ENCODE measurements at regions not wholly inside any gene's neighbourhood (a gene's known extent, or its start where the extent isn't known, plus 50 kb on each side); places are given as distances from the start of the nearest gene placed in this dataset.
A peak's percentile ranks its signal among the peaks of the same experiment; 100 is the strongest.

DNA sequence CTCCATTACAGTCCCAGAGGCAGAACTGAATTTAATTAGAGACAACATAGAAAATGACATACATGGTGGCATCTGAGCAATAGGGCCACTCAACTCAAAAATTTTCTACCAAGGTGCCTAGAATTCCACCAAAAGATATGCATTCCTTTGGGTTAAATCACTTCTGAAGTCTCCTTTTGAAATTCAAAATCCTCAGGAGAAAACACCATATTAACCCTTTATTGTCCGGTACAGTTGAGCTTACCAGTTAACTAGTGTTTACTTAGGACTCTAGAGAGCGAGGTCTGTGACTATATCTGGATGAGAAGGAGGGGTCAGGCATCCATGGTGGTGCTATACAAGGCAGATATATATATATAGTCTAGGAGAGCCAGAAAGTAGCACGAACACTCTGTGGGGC is 355.6 kb upstream of the CAMK1G start:
- Histone ChIP-seq H3K27ac (no peak overlapping the region), H3K36me3 (no peaks in the 10 kb centered on the region), H3K4me1 (replicated peaks) (no peaks in the 10 kb centered on the region), H3K9me3 (replicated peaks) (0 out of 2 replicates have a peak, but pooled peaks cover 3% of the 10 kb centered on the region), H3K4me3 (no peak overlapping the region), H3K27me3 (replicated peaks) (0 out of 2 replicates have a peak, but pooled peaks cover 3% of the 10 kb centered on the region)
- DNase-seq (ENCODE audit: low read depth in 1 of 2, low spot score in 2 of 2) = no peak

DNA sequence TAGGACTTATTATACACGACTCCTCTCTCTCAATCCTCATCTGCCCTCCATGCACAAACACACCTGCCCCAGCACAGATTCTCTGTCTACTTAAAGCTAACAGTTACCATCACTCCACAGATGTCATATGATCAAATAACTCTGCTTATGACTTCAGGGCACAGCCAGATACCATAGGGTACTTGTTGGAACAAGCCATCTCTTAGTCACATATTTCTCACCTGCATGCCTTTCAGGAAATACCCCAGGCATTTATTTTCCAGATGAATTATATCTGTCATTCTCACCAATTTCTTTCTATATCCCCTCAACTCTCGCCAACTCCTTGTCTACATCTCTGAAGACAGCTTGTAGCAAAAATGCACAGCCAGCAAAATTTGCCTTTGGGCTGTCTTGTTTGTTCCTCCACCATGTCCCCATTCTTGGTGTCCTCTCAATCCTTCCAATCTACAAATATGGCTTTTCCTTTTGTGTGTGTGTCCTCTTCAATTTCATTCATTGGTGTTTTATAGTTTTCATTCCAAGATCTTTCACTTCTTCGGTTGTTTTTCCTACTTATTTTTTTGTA is 353.9 kb upstream of the CAMK1G start:
- H3K27me3 ChIP-seq (replicated peaks) = 0 out of 2 replicates have a peak, but pooled peaks cover 3% of the 10 kb centered on the region
- no peaks in the 10 kb centered on the region for H3K36me3 ChIP-seq
- no peaks in the 10 kb centered on the region for H3K4me1 ChIP-seq (replicated peaks)
- DNase-seq (ENCODE audit: low read depth in 1 of 2, low spot score in 2 of 2) = no peak
- H3K9me3 ChIP-seq (replicated peaks) = 0 out of 2 replicates have a peak, but pooled peaks cover 3% of the 10 kb centered on the region
- H3K4me3 ChIP-seq = no peak overlapping the region
- no peak overlapping the region for H3K27ac ChIP-seq

DNA sequence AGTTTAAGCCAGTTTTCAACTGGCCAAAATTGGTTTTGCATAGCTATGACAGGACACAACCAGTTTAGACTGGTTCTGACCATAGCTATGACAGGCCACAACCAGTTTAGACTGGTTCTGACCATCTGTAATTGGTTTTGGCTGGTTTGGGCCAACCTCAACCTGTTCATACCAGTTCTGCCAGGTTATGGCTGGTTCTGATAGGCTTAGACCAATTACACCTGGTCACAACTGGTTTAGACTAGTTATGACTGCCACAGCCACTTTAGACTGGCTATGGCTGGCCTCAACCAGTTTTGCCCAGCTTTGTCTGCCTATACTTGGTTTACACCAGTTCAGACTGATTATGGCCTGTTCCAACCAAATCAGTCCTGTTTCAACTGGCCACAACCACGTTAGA is 353.2 kb upstream of the CAMK1G start:
- Histone ChIP-seq H3K27ac (no peak overlapping the region), H3K36me3 (no peaks in the 10 kb centered on the region), H3K9me3 (replicated peaks) (0 out of 2 replicates have a peak, but pooled peaks cover 3% of the 10 kb centered on the region), H3K4me3 (no peak overlapping the region), H3K27me3 (replicated peaks) (no peaks in the 10 kb centered on the region), H3K4me1 (replicated peaks) (no peaks in the 10 kb centered on the region)
- no peak for DNase-seq (ENCODE audit: low read depth in 1 of 2, low spot score in 2 of 2)

DNA sequence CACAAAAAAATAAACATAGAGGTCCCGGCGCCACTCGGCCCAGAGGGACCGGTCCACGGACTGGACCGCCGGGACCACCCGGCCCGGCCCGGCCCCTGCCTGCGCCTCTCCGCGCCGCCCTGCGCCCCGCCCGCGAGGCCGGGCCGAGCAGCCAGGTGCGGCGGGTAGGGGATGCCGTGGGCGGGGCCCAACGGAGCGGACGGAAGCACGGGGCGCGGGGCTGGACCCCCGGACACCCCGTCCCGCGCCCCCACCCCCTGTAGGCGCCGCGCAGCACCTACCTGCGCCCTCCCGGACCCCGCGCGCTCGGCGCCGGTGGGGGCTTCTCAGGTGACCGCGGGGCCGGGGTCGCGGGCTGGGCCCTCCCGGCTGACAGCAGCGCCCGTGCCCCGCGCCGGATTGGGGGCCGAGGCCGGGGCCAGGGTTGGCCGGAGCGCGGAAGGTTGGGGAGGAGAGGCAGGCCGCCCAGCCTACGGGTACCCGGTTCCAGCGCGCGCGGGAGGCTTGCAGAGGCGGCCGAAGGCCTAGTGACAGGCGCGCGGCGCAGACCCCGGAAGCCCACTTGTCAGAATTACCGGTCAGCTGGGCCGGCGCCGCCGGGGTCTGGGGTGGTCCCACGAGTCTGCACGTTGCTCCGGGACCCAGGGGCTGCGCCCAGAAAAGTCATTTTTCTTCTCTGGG is 351.9 kb upstream of the CAMK1G start:
- Histone ChIP-seq H3K4me3 (no peak overlapping the region), H3K27ac (no peak overlapping the region), H3K4me1 (replicated peaks) (no peaks in the 10 kb centered on the region), H3K36me3 (no peaks in the 10 kb centered on the region), H3K9me3 (replicated peaks) (0 out of 2 replicates have a peak, but pooled peaks cover 3% of the 10 kb centered on the region), H3K27me3 (replicated peaks) (no peaks in the 10 kb centered on the region)
- no peak for DNase-seq (ENCODE audit: low read depth in 1 of 2, low spot score in 2 of 2)

DNA sequence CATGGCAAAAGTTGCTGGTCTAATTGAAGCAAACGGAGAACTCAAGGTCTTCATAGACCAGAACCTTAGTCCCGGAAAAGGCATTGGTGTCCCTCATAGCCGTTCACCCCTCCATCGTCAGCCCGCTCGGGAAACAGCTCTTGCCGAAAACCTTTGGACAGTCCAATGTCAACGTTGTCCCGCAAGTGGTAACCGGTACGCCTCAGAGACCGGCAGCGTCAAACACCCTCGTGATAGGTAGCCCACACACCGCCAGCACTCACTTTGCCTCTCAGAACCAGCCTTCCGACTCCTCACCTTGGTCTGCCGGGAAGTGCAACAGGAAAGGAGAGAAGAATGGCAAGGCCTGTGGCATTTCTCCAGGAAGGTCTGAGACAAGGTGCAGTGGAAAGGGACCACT is 351.3 kb upstream of the CAMK1G start:
- H3K27ac ChIP-seq = no peak overlapping the region
- 0 out of 2 replicates have a peak, but pooled peaks cover 3% of the 10 kb centered on the region for H3K9me3 ChIP-seq (replicated peaks)
- H3K36me3 ChIP-seq = no peaks in the 10 kb centered on the region
- no peak for DNase-seq (ENCODE audit: low read depth in 1 of 2, low spot score in 2 of 2)
- no peaks in the 10 kb centered on the region for H3K27me3 ChIP-seq (replicated peaks)
- no peak overlapping the region for H3K4me3 ChIP-seq
- H3K4me1 ChIP-seq (replicated peaks) = no peaks in the 10 kb centered on the region

DNA sequence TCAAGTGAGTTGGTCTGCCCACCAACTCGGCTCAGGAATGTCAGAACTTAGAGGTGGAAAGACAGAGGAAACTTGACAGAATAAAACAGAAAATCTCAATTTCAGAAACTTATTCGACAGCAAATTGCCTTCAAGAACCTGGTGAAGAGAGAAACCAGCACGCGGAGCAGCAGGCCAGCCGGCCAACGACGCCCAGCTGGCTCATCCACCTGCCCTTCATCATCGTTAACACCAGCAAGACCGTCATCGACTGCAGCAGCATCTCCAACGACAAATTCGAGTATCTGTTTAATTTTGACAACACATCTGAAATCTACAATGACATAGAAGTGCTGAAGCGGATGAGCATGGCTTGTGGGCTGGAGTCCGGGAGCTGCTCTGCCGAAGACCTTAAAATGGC is 350.8 kb upstream of the CAMK1G start:
- no peaks in the 10 kb centered on the region for H3K36me3 ChIP-seq
- H3K4me3 ChIP-seq = no peak overlapping the region
- H3K27ac ChIP-seq = no peak overlapping the region
- H3K9me3 ChIP-seq (replicated peaks) = 0 out of 2 replicates have a peak, but pooled peaks cover 3% of the 10 kb centered on the region
- no peaks in the 10 kb centered on the region for H3K4me1 ChIP-seq (replicated peaks)
- no peaks in the 10 kb centered on the region for H3K27me3 ChIP-seq (replicated peaks)
- no peak for DNase-seq (ENCODE audit: low read depth in 1 of 2, low spot score in 2 of 2)

DNA sequence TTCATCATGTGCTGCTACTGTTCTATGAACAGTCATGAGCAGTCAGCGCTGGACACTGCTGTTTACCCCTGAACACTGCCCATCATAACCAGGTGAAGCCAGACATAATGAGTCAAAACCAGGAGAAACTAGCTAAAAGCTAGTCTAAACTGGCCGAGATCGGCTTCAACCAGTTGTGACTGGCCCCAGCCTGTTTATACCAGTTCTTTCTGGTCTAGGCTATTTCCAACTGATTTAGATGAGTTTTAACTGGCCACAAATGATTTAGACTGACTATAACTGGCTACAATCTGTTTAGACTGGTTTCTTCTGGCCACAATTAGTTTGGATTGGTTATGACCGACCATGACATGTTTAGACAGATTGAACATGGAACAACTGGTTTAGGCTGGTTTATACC is 348.3 kb upstream of the CAMK1G start:
- Histone ChIP-seq H3K4me3 (no peak overlapping the region), H3K36me3 (no peaks in the 10 kb centered on the region), H3K27ac (no peak overlapping the region), H3K9me3 (replicated peaks) (0 out of 2 replicates have a peak, but pooled peaks cover 3% of the 10 kb centered on the region), H3K27me3 (replicated peaks) (no peaks in the 10 kb centered on the region), H3K4me1 (replicated peaks) (no peaks in the 10 kb centered on the region)
- DNase-seq (ENCODE audit: low read depth in 1 of 2, low spot score in 2 of 2) = no peak

DNA sequence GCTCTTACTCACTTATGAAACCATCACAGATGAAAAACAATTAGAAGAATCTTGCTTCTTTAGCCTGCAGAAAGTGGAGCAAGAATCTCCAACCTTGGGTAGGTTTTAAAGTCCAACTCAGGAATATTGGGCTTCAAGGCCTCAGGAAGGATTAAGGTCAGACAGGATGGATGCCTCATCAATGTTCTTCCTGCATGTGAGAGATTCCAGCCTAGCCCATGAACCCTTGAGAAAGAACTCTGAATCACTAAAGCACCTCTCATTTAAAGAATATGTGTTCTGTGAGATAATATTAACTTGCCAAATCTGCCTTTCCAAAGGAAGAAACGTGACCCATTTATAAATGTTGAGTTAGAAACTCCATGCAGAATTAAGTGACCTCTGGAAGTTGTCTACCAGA is 345.2 kb upstream of the CAMK1G start:
- H3K27ac ChIP-seq = no peak overlapping the region
- no peaks in the 10 kb centered on the region for H3K9me3 ChIP-seq (replicated peaks)
- H3K4me3 ChIP-seq = no peak overlapping the region
- no peak for DNase-seq (ENCODE audit: low read depth in 1 of 2, low spot score in 2 of 2)
- H3K4me1 ChIP-seq (replicated peaks) = no peaks in the 10 kb centered on the region
- H3K27me3 ChIP-seq (replicated peaks) = no peaks in the 10 kb centered on the region
- H3K36me3 ChIP-seq = no peaks in the 10 kb centered on the region

DNA sequence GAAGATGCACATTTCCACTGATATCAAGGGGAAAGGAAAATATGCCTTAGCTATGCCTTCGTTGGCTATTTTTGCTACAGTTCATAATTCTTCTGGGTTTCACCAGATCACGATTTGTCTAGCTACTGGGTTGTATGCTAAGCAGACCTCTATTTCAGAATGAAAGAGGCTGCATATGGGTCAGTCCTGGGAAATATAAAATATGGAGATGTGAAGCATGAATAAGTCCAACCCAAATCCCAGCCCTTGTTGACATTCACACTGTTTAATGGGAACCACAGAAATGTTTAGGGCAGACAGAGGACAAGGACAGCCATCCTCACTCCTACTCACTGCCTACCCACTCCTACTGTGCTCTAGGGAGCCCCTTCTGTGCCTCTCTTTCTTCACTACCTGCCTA is 343.2 kb upstream of the CAMK1G start:
- H3K27me3 ChIP-seq (replicated peaks) = no peaks in the 10 kb centered on the region
- no peaks in the 10 kb centered on the region for H3K4me1 ChIP-seq (replicated peaks)
- no peak overlapping the region for H3K4me3 ChIP-seq
- H3K9me3 ChIP-seq (replicated peaks) = no peaks in the 10 kb centered on the region
- no peak overlapping the region for H3K27ac ChIP-seq
- DNase-seq (ENCODE audit: low read depth in 1 of 2, low spot score in 2 of 2) = no peak
- no peaks in the 10 kb centered on the region for H3K36me3 ChIP-seq

DNA sequence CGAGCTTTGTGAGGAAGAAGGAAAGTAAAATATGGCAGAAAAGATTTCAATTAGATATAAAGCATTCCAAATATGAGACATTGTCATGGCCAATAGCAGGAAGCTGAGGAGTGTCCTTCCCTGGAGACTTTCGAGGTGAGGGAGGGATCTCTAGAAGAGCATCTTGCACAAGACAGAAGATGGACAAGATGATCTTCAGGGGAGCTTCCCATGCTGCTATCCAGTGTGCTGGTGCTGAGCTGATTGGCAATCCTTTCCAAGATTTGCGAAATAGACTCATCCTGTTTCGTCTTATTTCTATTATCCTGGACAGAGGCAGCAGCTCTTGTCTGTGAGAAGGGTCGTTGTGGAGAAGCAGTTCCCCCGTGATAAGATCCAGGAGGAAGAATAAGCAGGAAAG is 342.0 kb upstream of the CAMK1G start:
- Histone ChIP-seq H3K27me3 (replicated peaks) (no peaks in the 10 kb centered on the region), H3K27ac (no peak overlapping the region), H3K9me3 (replicated peaks) (no peaks in the 10 kb centered on the region), H3K4me1 (replicated peaks) (no peaks in the 10 kb centered on the region), H3K36me3 (no peaks in the 10 kb centered on the region), H3K4me3 (no peak overlapping the region)
- no peak for DNase-seq (ENCODE audit: low read depth in 1 of 2, low spot score in 2 of 2)

DNA sequence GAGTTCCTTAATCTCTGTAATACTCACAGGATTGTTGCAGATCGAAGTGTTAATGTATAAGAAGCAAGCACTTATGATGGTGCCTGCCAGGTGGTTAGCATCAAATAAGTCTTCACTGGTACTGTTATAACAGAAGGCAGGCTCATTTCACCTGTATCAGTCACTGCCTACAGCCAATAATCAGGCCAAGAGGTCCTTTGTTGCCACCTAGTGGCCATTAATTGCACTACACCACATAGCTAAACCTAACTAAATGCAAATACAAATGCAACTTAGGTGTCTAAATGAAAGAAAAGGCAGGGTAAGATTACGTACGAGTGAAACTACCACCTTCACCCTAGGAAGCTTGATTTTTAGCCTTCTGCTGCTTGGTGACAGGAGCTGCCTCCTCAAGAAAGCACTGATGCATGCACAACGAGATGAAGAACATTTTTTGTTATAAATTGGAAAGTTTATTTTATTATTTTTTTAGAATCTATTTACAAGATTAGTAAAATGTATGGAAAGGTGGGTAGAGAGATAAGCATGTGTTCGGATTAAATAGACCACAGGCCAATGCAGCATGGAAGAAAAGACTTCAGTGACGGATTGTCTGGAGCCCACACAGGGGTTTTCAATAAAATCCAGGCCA is 334.8 kb upstream of the CAMK1G start:
- peak in 1 of 2 experiments; percentile 36 for DNase-seq (ENCODE audit: low read depth in 1 of 2, low spot score in 2 of 2)
- Histone ChIP-seq H3K27me3 (replicated peaks) (no peaks in the 10 kb centered on the region), H3K9me3 (replicated peaks) (no peaks in the 10 kb centered on the region), H3K4me1 (replicated peaks) (no peaks in the 10 kb centered on the region), H3K36me3 (no peaks in the 10 kb centered on the region), H3K27ac (no peak overlapping the region), H3K4me3 (no peak overlapping the region)

DNA sequence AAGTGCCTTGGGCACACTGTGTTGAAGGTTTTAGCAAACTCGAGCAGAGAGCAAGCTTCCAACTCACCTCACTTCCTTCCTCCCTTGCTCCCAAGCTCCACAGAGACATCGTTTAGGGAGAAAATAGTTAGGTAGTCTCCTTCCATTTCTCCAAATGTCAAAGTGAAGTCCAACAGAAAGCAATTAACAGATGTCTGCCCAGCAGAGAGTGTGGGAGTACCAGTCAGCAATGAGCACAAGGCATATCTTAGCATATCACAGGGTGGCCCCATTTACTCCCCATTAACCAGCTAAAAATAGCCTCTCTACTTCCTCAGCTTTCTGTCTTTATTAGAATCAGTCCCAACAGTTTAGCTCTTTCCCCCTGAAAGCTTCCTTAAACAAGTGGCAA is 334.2 kb upstream of the CAMK1G start:
- Histone ChIP-seq H3K36me3 (no peaks in the 10 kb centered on the region), H3K27ac (no peak overlapping the region), H3K9me3 (replicated peaks) (no peaks in the 10 kb centered on the region), H3K27me3 (replicated peaks) (no peaks in the 10 kb centered on the region), H3K4me1 (replicated peaks) (no peaks in the 10 kb centered on the region), H3K4me3 (no peak overlapping the region)
- DNase-seq (ENCODE audit: low read depth in 1 of 2, low spot score in 2 of 2) = no peak

DNA sequence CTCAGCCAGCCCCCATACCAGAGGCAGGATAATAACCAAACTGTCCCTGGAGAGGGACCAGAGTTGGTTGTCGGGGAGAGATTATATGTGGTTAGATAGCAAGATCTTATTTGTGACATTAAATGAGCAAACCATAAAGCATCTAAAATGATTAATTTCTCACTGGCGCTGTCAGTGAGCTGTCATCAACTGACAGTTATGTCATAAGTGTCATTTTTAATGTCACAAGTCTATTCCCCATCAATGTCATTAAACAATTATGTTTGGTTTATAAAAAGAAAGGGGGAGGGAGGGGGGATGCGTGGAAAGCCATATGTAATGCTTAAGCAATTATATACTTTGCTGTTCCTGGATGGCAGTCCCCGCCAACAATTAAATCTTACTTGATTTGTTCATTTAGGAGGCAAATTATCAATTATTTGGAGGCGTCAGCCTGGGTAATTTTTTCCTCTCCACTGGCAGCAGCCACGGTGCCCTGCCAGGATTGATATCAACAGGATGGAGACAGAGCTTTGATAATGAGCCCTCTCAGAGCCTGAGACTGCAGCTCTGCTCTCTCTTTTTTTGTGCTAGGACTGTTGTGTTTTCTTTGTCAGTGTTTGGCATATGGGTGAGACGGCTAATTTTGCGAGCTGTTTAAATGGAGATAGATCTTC is 333.6 kb upstream of the CAMK1G start:
- Histone ChIP-seq H3K9me3 (replicated peaks) (no peaks in the 10 kb centered on the region), H3K4me1 (replicated peaks) (no peaks in the 10 kb centered on the region), H3K27me3 (replicated peaks) (no peaks in the 10 kb centered on the region), H3K36me3 (no peaks in the 10 kb centered on the region), H3K27ac (no peak overlapping the region), H3K4me3 (no peak overlapping the region)
- DNase-seq (ENCODE audit: low read depth in 1 of 2, low spot score in 2 of 2) = no peak

Measured in SJSA1 (cell line).